SH-SY5Y (cell line): ENCODE measurements at regions not wholly inside any gene's neighbourhood (a gene's known extent, or its start where the extent isn't known, plus 50 kb on each side); places are given as distances from the start of the nearest gene placed in this dataset.

Experiments
- GATA2 ChIP-seq: IDR thresholded peaks from 2 replicates; pipeline ENCODE4 v1.6.1; 2011; ENCODE audit warnings: mild to moderate bottlenecking, low read depth, low read length
- GATA3 ChIP-seq: IDR thresholded peaks from 2 replicates; pipeline ENCODE4 v1.6.1; 2011; ENCODE audit warnings: low read depth, mild to moderate bottlenecking, low read length, moderate library complexity

- TF ChIP-seq GATA2 (no peak), GATA3 (no peak)
These were observed 134.5 kb upstream of the ZNF804A start for GRCh38 chr2:184463866-184464248.
